ENCODE measurements at regions not wholly inside any gene's neighbourhood (a gene's known extent, or its start where the extent isn't known, plus 50 kb on each side); places are given as distances from the start of the nearest gene placed in this dataset.

- 97% methylated on average over 4 of the region's 4 CpGs for WGBS, 2 donors
- TF ChIP-seq POLR2AphosphoS5 (IDR thresholded peaks at IDR 0.05) (no peak), EP300 (IDR thresholded peaks at IDR 0.05) (no peak), POLR2A (IDR thresholded peaks at IDR 0.05) (no peak)
- TF ChIP-seq, protein P1, sequence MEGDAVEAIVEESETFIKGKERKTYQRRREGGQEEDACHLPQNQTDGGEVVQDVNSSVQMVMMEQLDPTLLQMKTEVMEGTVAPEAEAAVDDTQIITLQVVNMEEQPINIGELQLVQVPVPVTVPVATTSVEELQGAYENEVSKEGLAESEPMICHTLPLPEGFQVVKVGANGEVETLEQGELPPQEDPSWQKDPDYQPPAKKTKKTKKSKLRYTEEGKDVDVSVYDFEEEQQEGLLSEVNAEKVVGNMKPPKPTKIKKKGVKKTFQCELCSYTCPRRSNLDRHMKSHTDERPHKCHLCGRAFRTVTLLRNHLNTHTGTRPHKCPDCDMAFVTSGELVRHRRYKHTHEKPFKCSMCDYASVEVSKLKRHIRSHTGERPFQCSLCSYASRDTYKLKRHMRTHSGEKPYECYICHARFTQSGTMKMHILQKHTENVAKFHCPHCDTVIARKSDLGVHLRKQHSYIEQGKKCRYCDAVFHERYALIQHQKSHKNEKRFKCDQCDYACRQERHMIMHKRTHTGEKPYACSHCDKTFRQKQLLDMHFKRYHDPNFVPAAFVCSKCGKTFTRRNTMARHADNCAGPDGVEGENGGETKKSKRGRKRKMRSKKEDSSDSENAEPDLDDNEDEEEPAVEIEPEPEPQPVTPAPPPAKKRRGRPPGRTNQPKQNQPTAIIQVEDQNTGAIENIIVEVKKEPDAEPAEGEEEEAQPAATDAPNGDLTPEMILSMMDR (IDR thresholded peaks at IDR 0.05), result no peak
- no peaks in the 10 kb centered on the region for H3K4me1 ChIP-seq
- H3K36me3 ChIP-seq, result no peaks in the 10 kb centered on the region
- H3K27me3 ChIP-seq, result peaks cover 0 to 6% (median 0%) of the 10 kb centered on the region in 3 donors
- H3K9me3 ChIP-seq, result peaks cover 0 to 3% (median 0%) of the 10 kb centered on the region in 4 donors
- H3K27ac ChIP-seq, result no peak overlapping the region
- intact Hi-C loops (cut with DNase I), result no loop called here
- H3K4me3 ChIP-seq, result no peak overlapping the region
- no peak for DNase-seq
These were observed 542.3 kb downstream of the BCOR start for GRCh38 chrX:39555431-39555830.

- no peak for DNase-seq
- WGBS, 2 donors, result 91 to 93% methylated on average over 3 of the region's 3 CpGs
- TF ChIP-seq POLR2AphosphoS5 (IDR thresholded peaks at IDR 0.05) (no peak), EP300 (IDR thresholded peaks at IDR 0.05) (no peak), POLR2A (IDR thresholded peaks at IDR 0.05) (no peak)
- TF ChIP-seq, protein P1 (IDR thresholded peaks at IDR 0.05), result no peak
- peaks cover 0 to 8% (median 0%) of the 10 kb centered on the region in 3 donors for H3K27me3 ChIP-seq
- H3K27ac ChIP-seq, result no peak overlapping the region
- H3K4me3 ChIP-seq, result no peak overlapping the region
- no peaks in the 10 kb centered on the region for H3K4me1 ChIP-seq
- H3K36me3 ChIP-seq, result no peaks in the 10 kb centered on the region
- H3K9me3 ChIP-seq, result peaks cover 0 to 3% (median 0%) of the 10 kb centered on the region in 4 donors
- intact Hi-C loops (cut with DNase I), result no loop called here
These were observed 541.7 kb downstream of the BCOR start for GRCh38 chrX:39556056-39556455.

DNA sequence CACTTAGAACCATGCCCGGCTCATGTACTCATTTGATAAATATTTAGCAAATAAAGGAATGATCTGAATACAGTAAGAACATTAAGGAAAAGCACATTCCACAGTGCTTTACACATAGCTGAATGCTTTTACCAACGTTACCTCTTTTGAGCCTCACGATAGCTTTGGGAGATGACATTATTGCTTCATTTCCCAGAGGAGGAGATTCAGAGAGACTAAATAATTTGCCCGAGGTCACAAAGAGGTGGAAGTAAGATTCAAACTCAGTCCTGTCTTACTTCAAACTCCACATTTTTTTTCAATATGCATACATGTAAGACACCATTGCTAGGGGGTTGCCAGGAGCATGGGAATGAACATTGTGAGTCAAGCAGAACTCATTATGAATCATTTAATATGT, 538.5 kb downstream of the BCOR start:
- peaks cover 0 to 8% (median 0%) of the 10 kb centered on the region in 3 donors for H3K27me3 ChIP-seq
- H3K36me3 ChIP-seq, result no peaks in the 10 kb centered on the region
- no peaks in the 10 kb centered on the region for H3K4me1 ChIP-seq
- 84 to 89% methylated on average over 4 of the region's 4 CpGs for WGBS, 2 donors
- no peaks in the 10 kb centered on the region for H3K9me3 ChIP-seq
- H3K27ac ChIP-seq, result no peak overlapping the region
- no peak for DNase-seq
- H3K4me3 ChIP-seq, result no peak overlapping the region
- intact Hi-C loops (cut with DNase I), result no loop called here
- TF ChIP-seq POLR2A (IDR thresholded peaks at IDR 0.05) (no peak), EP300 (IDR thresholded peaks at IDR 0.05) (no peak), POLR2AphosphoS5 (IDR thresholded peaks at IDR 0.05) (no peak)
- TF ChIP-seq, protein P1 (IDR thresholded peaks at IDR 0.05), result no peak

GRCh38 chrX:39560271-39560670, 537.5 kb downstream of the BCOR start:
- intact Hi-C loops (cut with DNase I), result no loop called here
- no peak for DNase-seq
- WGBS, 2 donors, result 83 to 85% methylated on average over 12 of the region's 12 CpGs
- H3K27me3 ChIP-seq, result peaks cover 0 to 8% (median 0%) of the 10 kb centered on the region in 3 donors
- TF ChIP-seq POLR2A (IDR thresholded peaks at IDR 0.05) (no peak), POLR2AphosphoS5 (IDR thresholded peaks at IDR 0.05) (no peak), EP300 (IDR thresholded peaks at IDR 0.05) (no peak)
- TF ChIP-seq, protein P1 (IDR thresholded peaks at IDR 0.05), result no peak
- H3K4me1 ChIP-seq, result no peaks in the 10 kb centered on the region
- H3K27ac ChIP-seq, result no peak overlapping the region
- H3K4me3 ChIP-seq, result no peak overlapping the region
- H3K9me3 ChIP-seq, result no peaks in the 10 kb centered on the region
- H3K36me3 ChIP-seq, result no peaks in the 10 kb centered on the region

DNA sequence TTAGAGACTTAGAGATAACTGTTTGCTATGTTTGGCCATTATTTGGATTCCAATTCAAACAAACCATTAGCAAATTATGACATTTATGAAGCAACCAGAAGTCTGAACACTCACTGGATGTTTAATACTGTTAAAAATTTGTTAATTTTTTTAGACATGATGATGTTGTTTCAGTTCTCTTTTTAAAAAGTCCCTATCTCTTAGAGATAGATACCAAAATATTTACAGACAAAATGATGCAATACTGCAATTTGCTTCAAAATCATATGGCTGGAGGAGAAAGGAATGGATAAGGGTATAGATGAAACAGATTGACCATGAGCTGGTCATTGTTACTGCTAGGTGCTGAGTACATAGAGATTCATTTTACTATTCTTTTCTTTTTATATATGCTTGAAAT, 534.6 kb downstream of the BCOR start:
- intact Hi-C loops (cut with DNase I), result no loop called here
- H3K9me3 ChIP-seq, result no peaks in the 10 kb centered on the region

More for the DNA sequence above, 534.6 kb downstream of the BCOR start:
- H3K27ac ChIP-seq, result no peak overlapping the region
- no peaks in the 10 kb centered on the region for H3K4me1 ChIP-seq
- H3K4me3 ChIP-seq, result no peak overlapping the region
- no peaks in the 10 kb centered on the region for H3K36me3 ChIP-seq
- peaks cover 0 to 8% (median 0%) of the 10 kb centered on the region in 3 donors for H3K27me3 ChIP-seq
- TF ChIP-seq POLR2A (IDR thresholded peaks at IDR 0.05), result no peak
- TF ChIP-seq EP300 (IDR thresholded peaks at IDR 0.05), result no peak
- TF ChIP-seq, protein P1 (IDR thresholded peaks at IDR 0.05), result no peak
- DNase-seq, result no peak
